Astrocyte (in vitro differentiated cells and primary cell): ENCODE measurements at regions not wholly inside any gene's neighbourhood (a gene's known extent, or its start where the extent isn't known, plus 50 kb on each side); places are given as distances from the start of the nearest gene placed in this dataset.

Experiments
- CTCF ChIP-seq: IDR thresholded peaks from 2 replicates; pipeline ENCODE4 v1.5.1; 2011; ENCODE audit warnings: low read depth, mild to moderate bottlenecking, inconsistent platforms, low read length, moderate library complexity; ENCODE audit not compliant: insufficient read depth
- EZH2 ChIP-seq: IDR thresholded peaks from 2 replicates; pipeline ENCODE4 v1.6.1; 2012; ENCODE audit warnings: mild to moderate bottlenecking, low read length, inconsistent platforms; ENCODE audit not compliant: insufficient read depth

GRCh38 chr14:94867946-94868771 is 98.2 kb upstream of the GSC start:
- no peak for TF ChIP-seq CTCF
- TF ChIP-seq EZH2 = no peak
